GM12878 (cell line): ENCODE measurements at regions not wholly inside any gene's neighbourhood (a gene's known extent, or its start where the extent isn't known, plus 50 kb on each side); places are given as distances from the start of the nearest gene placed in this dataset.

ENCODE experiments used
- ATAC-seq: fragments of 200-7000 bp; cut with Tn5 transposase; 3 replicates; pipeline ENCODE4 v1.9.1; 2020; ENCODE audit warnings: mild to moderate bottlenecking, moderate library complexity
- BruUV-seq: library from RNA; stranded (reverse); fragments of 400-500 nt; replicated peaks from 2 replicates; lab custom pipeline; 2021; lab: Mats Ljungman, UMichigan
- CTCF ChIA-PET: fragments of 300-600 bp; sonication (Branson Sonifier 250); formaldehyde crosslinking; extraction: SDS; loops from one replicate; lab custom pipeline; 2021; ENCODE audit warnings: inconsistent platforms; lab: Yijun Ruan, JAX
- POLR2A ChIA-PET: fragments of 350-600 bp; formaldehyde crosslinking; extraction: SDS; loops from one replicate; lab custom pipeline; 2021; ENCODE audit warnings: inconsistent platforms; lab: Charles Lee
- RAD21 ChIA-PET: fragments of 300-600 bp; sonication (Branson Sonifier 250); formaldehyde crosslinking; loops from one replicate; lab custom pipeline; 2023; ENCODE audit warnings: antibody characterized with exemption; ENCODE audit not compliant: unreplicated experiment; lab: Charles Lee
- SMC1A ChIA-PET: fragments of 300-600 bp; sonication (Branson Sonifier 250); formaldehyde crosslinking; loops from one replicate; lab custom pipeline; 2023; ENCODE audit not compliant: unreplicated experiment, uncharacterized antibody; lab: Charles Lee
- DNase-seq: peaks from one replicate; pipeline ENCODE4 v3.0.0-alpha.2; 2011; ENCODE audit warnings: low read depth, low spot score
- FAIRE-seq: peaks from 3 replicates; lab custom pipeline; 2011; peaks lifted over from hg19 to GRCh38; lab: Jason Lieb, UNC
- H2AFZ ChIP-seq: 2 replicates; pipeline ENCODE4 v1.6.0; 2011; ENCODE audit warnings: low read depth, low read length, control low read depth; ENCODE audit not compliant: control insufficient read depth
- H3K27ac ChIP-seq: 2 replicates; pipeline ENCODE4 v1.5.1; 2011; ENCODE audit warnings: control low read depth; ENCODE audit not compliant: control insufficient read depth, insufficient read depth
- H3K27me3 ChIP-seq, 2 experiments: replicated peaks in 1 of 2; 2 replicates each; pipeline versions ENCODE4 v1.6.0 to v1.6.1; 2011; ENCODE audit warnings: low read length in 1 of 2; ENCODE audit not compliant: control insufficient read depth in 2 of 2, insufficient read depth in 2 of 2
- H3K36me3 ChIP-seq, 2 experiments: 2 replicates each; pipeline ENCODE4 v1.5.1; 2011; ENCODE audit warnings: low read length in 1 of 2; ENCODE audit not compliant: control insufficient read depth in 2 of 2, insufficient read depth in 2 of 2
- H3K4me1 ChIP-seq: 2 replicates; pipeline ENCODE4 v1.6.1; 2011; ENCODE audit warnings: mild to moderate bottlenecking, low read length, moderate library complexity, mixed read lengths; ENCODE audit not compliant: control insufficient read depth, insufficient read depth
- H3K4me2 ChIP-seq: 2 replicates; pipeline ENCODE4 v1.6.0; 2011; ENCODE audit warnings: control low read depth; ENCODE audit not compliant: control insufficient read depth, insufficient read depth
- H3K4me3 ChIP-seq: fragments of 200-600 bp; sonication (generic); 2 replicates; pipeline ENCODE4 v1.5.1; 2016
- H3K79me2 ChIP-seq: 2 replicates; pipeline ENCODE4 v1.6.0; 2011; ENCODE audit warnings: low read length; ENCODE audit not compliant: control insufficient read depth, insufficient read depth
- H3K9ac ChIP-seq: 2 replicates; pipeline ENCODE4 v1.8.0; 2011; ENCODE audit warnings: low read length, control low read depth, mixed read lengths; ENCODE audit not compliant: control insufficient read depth, insufficient read depth
- H3K9me3 ChIP-seq: replicated peaks from 3 replicates; pipeline ENCODE4 v1.5.1; 2011; ENCODE audit warnings: mild to moderate bottlenecking, low read length; ENCODE audit not compliant: control insufficient read depth, insufficient read depth
- H4K20me1 ChIP-seq: 2 replicates; pipeline ENCODE4 v1.6.0; 2011; ENCODE audit not compliant: control insufficient read depth, insufficient read depth
- ASH2L ChIP-seq: fragments of 300-600, 200-600 bp; sonication (generic); IDR thresholded peaks from 2 replicates; pipeline ENCODE4 v1.6.1; 2017; ENCODE audit warnings: low read depth, mild to moderate bottlenecking, borderline replicate concordance
- BCL3 ChIP-seq: IDR thresholded peaks from 2 replicates; pipeline ENCODE4 v1.6.1; 2011; ENCODE audit warnings: borderline replicate concordance, low read depth, mild to moderate bottlenecking, moderate library complexity, low read length; ENCODE audit not compliant: insufficient read depth, poor library complexity, severe bottlenecking
- BCLAF1 ChIP-seq: fragments of 450-650 bp; IDR thresholded peaks from 2 replicates; pipeline ENCODE4 v1.6.1; 2017; ENCODE audit warnings: antibody characterized with exemption, mild to moderate bottlenecking, moderate library complexity
- CHD1 ChIP-seq: IDR thresholded peaks from 2 replicates; pipeline ENCODE4 v1.6.1; 2012; ENCODE audit warnings: low read depth, low read length, improper control_type of control experiment
- CREB1 ChIP-seq: IDR thresholded peaks from 2 replicates; pipeline ENCODE4 v1.6.1; 2012; ENCODE audit warnings: low read depth, mild to moderate bottlenecking, inconsistent platforms
- CREM ChIP-seq: IDR thresholded peaks from 2 replicates; pipeline ENCODE4 v1.6.1; 2014; ENCODE audit warnings: antibody characterized with exemption, low read depth
- MEF2A ChIP-seq: IDR thresholded peaks from 2 replicates; pipeline ENCODE4 v1.6.1; 2011; ENCODE audit warnings: low read depth, mild to moderate bottlenecking, low read length, moderate library complexity; ENCODE audit not compliant: insufficient read depth
- MXI1 ChIP-seq: fragments of 150-350 bp; IDR thresholded peaks from 2 replicates; pipeline ENCODE4 v1.6.1; 2011; ENCODE audit warnings: low read depth, mild to moderate bottlenecking, inconsistent platforms, low read length, improper control_type of control experiment
- NFYA ChIP-seq: IDR thresholded peaks from 2 replicates; pipeline ENCODE4 v1.6.1; 2011; ENCODE audit warnings: low read depth, mild to moderate bottlenecking, low read length, improper control_type of control experiment, borderline replicate concordance
- NR2C1 ChIP-seq: fragments of 450-650 bp; IDR thresholded peaks from 2 replicates; pipeline ENCODE4 v1.6.1; 2017; ENCODE audit warnings: antibody characterized with exemption, mild to moderate bottlenecking, moderate library complexity
- PAX8 ChIP-seq: fragments of 450-650 bp; IDR thresholded peaks from 2 replicates; pipeline ENCODE4 v1.6.1; 2017; ENCODE audit warnings: mild to moderate bottlenecking, moderate library complexity
- PML ChIP-seq: IDR thresholded peaks from 2 replicates; pipeline ENCODE4 v1.6.1; 2012; ENCODE audit warnings: low read length, inconsistent platforms
- RELA ChIP-seq: fragments of 450-650 bp; IDR thresholded peaks from 2 replicates; pipeline ENCODE4 v1.8.0; 2014; ENCODE audit warnings: borderline replicate concordance; ENCODE audit not compliant: partially characterized antibody
- TAF1 ChIP-seq: IDR thresholded peaks from 2 replicates; pipeline ENCODE4 v1.6.1; 2011; ENCODE audit warnings: mild to moderate bottlenecking, low read depth, low read length, borderline replicate concordance
- ZBTB33 ChIP-seq: fragments of 450-650 bp; IDR thresholded peaks from 2 replicates; pipeline ENCODE4 v1.6.1; 2017; ENCODE audit warnings: mild to moderate bottlenecking
- WGBS: methylation state at CpG from one replicate; pipeline ENCODE4 v1.1.6; 2016; ENCODE audit warnings: low lambda C conversion rate; ENCODE audit not compliant: insufficient replicate concordance, insufficient coverage; ENCODE audit errors: missing lambda C conversion rate; 5-methylcytosine and 5-hydroxymethylcytosine counted together
- in situ Hi-C: fragments of 300-500 bp; cut with MboI; formaldehyde crosslinking; loops from 9 replicates; pipeline ENCODE4 v1.14.3; 2018; ENCODE audit warnings: mixed read lengths
- intact Hi-C: fragments of 100-400 bp; cut with micrococcal nuclease; formaldehyde crosslinking; loops from one replicate; pipeline ENCODE4 v1.14.2; 2022; ENCODE audit not compliant: unreplicated experiment
- TF ChIP-seq, protein P1 (sequence below): fragments of 450-650 bp; IDR thresholded peaks from 2 replicates; pipeline ENCODE4 v1.6.1; 2016; ENCODE audit warnings: mild to moderate bottlenecking
- TF ChIP-seq, protein P2 (sequence below): IDR thresholded peaks from 2 replicates; pipeline ENCODE4 v1.6.1; 2012; ENCODE audit warnings: low read depth, low read length, improper control_type of control experiment

GRCh38 chr7:142438923-142439515 is 181.2 kb upstream of the PRSS58 start:
- TF ChIP-seq BCL3 (no peak), NFYA (no peak), MXI1 (no peak), MEF2A (no peak), TAF1 (no peak), CREM (no peak), CHD1 (no peak), ZBTB33 (no peak), RELA (no peak), ASH2L (no peak), NR2C1 (no peak), CREB1 (no peak), PML (no peak), PAX8 (no peak), BCLAF1 (no peak)
- TF ChIP-seq, protein P1, sequence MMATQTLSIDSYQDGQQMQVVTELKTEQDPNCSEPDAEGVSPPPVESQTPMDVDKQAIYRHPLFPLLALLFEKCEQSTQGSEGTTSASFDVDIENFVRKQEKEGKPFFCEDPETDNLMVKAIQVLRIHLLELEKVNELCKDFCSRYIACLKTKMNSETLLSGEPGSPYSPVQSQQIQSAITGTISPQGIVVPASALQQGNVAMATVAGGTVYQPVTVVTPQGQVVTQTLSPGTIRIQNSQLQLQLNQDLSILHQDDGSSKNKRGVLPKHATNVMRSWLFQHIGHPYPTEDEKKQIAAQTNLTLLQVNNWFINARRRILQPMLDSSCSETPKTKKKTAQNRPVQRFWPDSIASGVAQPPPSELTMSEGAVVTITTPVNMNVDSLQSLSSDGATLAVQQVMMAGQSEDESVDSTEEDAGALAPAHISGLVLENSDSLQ: no peak
- TF ChIP-seq, protein P2, sequence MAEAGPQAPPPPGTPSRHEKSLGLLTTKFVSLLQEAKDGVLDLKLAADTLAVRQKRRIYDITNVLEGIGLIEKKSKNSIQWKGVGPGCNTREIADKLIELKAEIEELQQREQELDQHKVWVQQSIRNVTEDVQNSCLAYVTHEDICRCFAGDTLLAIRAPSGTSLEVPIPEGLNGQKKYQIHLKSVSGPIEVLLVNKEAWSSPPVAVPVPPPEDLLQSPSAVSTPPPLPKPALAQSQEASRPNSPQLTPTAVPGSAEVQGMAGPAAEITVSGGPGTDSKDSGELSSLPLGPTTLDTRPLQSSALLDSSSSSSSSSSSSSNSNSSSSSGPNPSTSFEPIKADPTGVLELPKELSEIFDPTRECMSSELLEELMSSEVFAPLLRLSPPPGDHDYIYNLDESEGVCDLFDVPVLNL: no peak
- 56% methylated on average over 8 of the region's 8 CpGs for WGBS
- no peaks in the 10 kb centered on the region for H3K9me3 ChIP-seq
- H3K4me1 ChIP-seq: peaks cover 5% of the 10 kb centered on the region
- no peak overlapping the region for H3K4me3 ChIP-seq
- CTCF ChIA-PET: interaction anchor here (0.6 to 1.3 kb wide), 3 partner anchors 31 to 170 kb away, joined by 3 read pairs; no protein-coding TSS in a partner anchor
- no peak overlapping the region for H3K27ac ChIP-seq
- no peaks in the 10 kb centered on the region for H3K27me3 ChIP-seq
- POLR2A ChIA-PET: no interaction called here
- SMC1A ChIA-PET: interaction anchor here (1.3 kb wide), 1 partner anchor 41 kb away, joined by 3 read pairs; no protein-coding TSS in a partner anchor
- no peaks in the 10 kb centered on the region for H3K36me3 ChIP-seq
- no peak overlapping the region for H3K4me2 ChIP-seq
- no peaks in the 10 kb centered on the region for H3K79me2 ChIP-seq
- in situ Hi-C loops: no loop called here
- no peak overlapping the region for H2AFZ ChIP-seq
- intact Hi-C loops: no loop called here
- H4K20me1 ChIP-seq: no peaks in the 10 kb centered on the region
- no peak for FAIRE-seq
- H3K9ac ChIP-seq: no peak overlapping the region
- DNase-seq: no peak
- no TSS peak for BruUV-seq
- RAD21 ChIA-PET: no interaction called here
- ATAC-seq: no peak
